GM21367 (cell line): ENCODE measurements at regions not wholly inside any gene's neighbourhood (a gene's known extent, or its start where the extent isn't known, plus 50 kb on each side); places are given as distances from the start of the nearest gene placed in this dataset.
"Not testable (repeated sequence)": the region's sequence is repeated elsewhere in the genome, so short reads cannot be mapped to it uniquely, and the experiment has no call there.

Source experiments
- ATAC-seq: cut with Tn5 transposase; IDR thresholded peaks from one replicate; pipeline ENCODE4 v1.9.1; 2021; ENCODE audit not compliant: unreplicated experiment

DNA sequence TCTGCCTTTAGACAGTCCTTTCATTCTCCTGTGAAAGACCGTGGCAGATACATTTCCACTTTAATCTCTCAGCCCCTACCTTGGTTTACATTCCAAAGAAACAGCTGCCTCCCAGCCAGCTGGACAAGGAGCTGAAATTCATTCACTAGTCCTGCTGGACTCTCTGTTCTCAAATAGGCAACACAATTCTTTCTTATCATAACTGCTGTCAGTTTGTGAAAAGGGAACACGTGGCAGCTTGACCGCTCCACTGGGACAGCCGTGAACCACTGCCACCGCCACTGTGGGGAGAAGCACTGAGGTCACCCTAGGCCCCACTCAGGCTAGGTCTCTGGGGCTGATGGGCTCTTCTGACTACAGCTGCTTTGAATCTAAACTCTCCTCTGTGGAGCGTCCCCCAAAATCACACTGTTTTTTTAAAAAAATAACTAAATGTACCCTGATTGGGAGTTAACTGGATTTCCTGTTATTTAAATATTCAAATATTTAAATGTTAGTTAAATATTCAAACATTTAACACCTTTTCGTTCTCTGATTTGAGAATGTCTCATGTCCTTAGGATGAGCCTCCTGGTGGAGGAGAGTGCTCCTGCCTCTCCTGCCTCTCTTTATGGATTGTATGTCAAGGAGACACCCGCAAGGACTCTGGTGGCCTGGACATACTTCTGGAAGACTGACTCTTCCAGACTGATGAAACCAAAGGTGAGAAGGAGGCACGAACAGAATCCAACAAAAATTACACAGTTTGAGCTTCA is 120.1 kb downstream of the BOD1 start:
- ATAC-seq, result no peak

DNA sequence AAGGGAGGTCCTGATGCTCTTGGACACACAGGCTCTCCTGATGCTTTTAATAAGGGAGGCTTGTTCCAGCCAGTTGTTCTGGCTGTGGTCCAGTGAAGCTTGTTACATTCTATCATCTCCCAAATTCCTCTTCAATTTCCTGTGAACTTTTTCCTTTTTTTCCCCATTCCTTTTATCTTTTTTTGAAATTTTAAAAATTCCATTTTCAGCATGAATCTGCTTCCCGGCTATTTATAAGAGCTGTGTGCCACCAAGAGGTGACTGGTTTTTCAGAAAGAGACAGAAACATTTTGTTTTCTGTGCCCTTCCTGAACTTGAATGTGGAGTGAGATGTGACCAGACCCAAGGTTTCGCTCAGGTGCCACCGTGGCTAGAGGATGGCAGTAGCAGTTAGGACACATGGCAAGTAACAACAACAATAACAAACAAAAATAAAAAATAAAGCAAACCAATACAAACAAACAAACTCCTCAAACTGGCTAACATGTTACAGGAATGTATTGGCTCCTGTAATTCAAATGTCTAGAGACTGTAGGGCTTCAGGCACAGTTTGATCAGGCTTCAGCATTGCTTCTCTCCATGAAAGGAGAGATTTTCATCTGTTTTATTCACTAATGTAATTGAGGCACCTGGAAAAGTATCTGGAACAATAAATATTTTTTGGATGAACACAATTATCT is 121.1 kb downstream of the BOD1 start:
- ATAC-seq, result no peak

GRCh38 chr5:173494446-173494845 is 122.0 kb downstream of the BOD1 start:
- ATAC-seq, result no peak

GRCh38 chr5:173493846-173494245 is 122.6 kb downstream of the BOD1 start:
- ATAC-seq, result no peak

GRCh38 chr5:173493040-173493439 is 123.4 kb downstream of the BOD1 start:
- ATAC-seq, result no peak

DNA sequence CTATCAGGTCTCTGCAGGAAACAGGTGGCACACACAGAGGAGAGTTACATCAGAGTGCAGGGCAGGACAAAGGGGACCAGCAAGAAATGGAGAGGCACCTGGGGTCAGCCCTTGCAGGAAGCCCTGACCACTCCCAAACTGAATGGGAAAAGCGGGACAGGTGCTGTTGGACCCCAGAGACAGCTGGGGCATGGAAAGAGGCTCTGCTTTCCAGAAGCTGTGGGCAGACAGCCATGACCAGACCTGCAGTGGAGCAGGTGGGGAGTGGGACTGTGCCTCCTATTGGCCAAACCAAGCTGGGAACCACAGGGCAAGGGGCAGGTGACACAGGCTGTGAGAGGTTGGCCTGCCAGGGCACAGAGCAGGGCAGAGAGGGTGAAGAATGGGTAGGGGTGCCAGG is 125.8 kb downstream of the BOD1 start:
- no peak for ATAC-seq

DNA sequence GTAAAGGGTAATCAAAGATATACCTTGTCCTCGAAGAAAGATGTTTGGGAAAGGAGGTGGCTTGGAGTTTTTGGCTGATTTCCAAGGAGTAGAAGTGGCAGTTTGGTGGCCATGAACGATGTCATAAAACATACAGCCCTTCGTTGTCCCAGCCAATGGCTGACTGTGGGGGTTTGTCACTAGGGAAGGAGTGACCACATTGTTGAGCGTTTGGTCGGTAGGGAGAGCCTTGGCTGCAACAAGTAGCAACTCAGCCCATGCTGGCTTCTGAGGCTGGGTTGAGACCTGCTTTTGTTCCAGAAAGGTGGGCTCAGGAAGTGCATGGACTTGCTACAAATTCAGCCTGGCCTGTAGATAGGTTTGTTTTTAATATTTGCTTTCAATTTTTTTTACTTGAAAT is 128.3 kb downstream of the BOD1 start:
- ATAC-seq, result no peak

- no peak for ATAC-seq
Observed at GRCh38 chr5:173487300-173487699, 129.2 kb downstream of the BOD1 start.

DNA sequence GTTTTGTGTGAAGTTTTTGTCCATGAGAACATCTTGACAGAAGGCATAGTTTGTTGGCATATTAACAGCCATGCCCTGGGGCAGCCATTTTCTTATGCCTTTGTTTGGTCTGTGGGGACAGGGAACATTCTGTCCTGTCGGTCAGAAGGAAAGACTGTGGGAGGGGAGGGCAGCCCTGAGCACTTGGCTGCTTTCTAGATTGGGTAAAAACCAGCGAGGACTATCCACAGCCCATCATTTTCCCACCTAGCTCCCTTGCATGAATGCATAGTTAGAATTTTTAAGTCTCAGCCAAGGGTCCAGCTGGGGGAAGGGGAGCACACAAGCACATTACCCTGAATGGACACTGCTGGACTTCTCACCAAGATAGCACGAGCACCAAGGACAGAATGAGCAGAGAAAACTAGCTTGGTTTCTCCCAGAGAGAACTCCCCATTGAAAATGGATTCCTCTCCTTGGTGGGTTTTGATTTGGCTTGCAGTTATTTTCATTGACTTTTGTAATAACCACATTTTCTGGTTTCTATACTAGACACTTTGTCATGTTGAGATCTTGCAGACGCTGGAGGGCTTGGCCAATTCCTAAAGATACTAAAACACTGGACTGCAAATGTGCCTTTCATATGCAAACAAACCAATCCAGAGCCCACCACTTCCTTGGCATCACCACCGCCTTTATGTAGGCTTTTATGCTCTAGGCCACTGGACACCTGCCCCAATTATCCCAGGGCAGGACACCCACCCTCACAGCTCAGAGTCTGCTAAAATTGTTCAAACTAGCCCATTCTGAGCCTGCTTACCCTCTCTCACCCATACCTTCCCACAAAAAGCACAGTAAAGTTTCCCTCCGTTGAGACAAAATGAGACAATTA is 129.9 kb downstream of the BOD1 start:
- ATAC-seq, result no peak

DNA sequence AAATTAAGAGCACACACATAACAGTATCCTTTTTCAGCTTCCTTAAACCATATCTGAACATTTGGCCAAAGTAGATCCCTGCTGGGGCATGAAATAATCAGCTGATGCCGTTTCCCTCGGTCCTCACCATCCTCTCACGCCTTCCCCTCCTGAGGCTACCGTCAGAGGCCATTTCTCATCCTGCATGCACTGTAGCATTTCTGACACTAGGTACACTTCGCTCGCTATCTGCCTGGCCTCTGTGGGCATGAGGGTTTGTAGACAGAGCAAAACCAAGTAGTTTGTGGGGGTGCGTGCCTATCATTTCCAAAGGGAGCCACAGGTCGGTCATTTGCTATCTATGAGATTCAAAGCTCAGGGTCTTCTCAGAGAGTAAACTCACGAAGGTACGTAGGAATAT is 131.9 kb downstream of the BOD1 start:
- no peak for ATAC-seq

GRCh38 chr5:173483599-173483998 is 132.9 kb downstream of the BOD1 start:
- ATAC-seq, result not testable (repeated sequence)

- no peak for ATAC-seq
Observed at GRCh38 chr5:173483160-173483559, 133.3 kb downstream of the BOD1 start.

GRCh38 chr5:173481821-173482220 is 134.6 kb downstream of the BOD1 start:
- no peak for ATAC-seq

DNA sequence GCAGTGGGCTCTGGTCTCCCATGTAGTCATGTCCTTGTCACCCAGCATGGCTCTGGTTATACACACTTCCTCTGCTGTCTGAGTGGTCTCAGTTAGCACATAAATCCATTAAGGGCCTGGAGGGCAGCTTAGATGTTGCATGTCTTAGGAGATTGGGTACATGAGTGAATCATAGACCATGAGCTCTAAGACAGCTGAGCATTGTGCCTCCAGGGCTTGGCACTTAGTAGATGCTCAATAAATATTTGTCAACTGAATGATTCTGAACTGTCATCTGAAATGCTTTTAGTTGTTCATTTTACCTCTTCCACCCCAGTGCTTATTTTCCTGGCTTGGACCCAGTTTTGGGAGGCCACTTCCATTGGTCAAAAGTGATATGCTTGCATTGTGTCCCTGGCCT is 135.6 kb downstream of the BOD1 start:
- no peak for ATAC-seq

GRCh38 chr5:173479711-173480110 is 136.7 kb downstream of the BOD1 start:
- ATAC-seq, result no peak

DNA sequence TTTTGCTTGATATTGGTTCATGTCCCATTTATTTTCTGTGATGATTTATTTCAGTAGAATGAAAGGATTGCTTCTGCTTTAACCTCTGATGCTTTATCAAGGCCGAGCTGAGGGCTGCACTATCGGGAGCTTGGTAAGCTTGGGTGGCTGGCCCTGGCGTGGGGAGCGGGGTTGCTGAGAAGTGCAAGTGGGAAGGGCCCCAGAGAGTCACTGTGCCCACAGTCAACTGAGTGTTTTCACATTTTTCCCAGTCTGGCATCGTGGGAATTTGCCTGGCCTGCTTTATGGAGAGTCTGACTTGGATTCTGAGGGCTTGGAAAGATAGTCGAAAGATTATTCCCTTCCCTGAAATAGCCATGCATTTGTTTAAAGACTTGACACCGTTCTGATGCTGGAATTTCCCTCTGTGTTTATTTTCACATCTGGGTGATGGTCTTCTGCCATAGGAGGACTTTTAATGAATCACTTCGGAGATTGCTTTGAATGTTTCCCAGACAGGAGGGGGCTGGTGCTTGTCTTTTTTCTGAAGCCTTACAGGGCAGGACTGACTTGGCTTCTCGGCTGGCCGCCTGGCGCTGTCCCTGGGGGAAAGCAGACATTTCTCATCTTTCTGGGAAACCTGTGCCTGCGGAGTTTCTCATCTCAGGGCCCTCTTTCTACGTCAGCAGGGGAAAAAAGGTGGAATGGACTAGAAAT is 139.0 kb downstream of the BOD1 start:
- ATAC-seq, result no peak

- no peak for ATAC-seq
Observed at GRCh38 chr5:173475780-173476179, 140.7 kb downstream of the BOD1 start.

DNA sequence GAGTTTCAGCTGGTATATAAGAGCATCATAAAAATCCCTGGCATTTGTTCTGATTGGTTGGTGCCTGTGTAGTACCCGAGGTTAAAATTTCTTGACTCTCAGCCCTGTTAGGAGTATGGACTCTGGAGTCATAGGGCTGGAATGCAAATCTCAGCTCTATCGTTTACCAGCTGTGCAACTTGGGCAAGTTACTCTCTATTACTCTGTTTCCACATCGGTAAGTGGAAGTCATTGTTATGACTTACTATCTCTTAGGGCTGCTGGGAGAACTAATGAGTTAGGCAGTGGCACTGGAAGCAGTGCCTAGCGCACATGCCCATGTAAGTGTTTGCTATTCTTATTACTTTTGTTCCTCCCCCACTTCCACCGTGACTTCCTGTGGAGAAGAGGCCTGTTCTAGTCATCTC is 141.6 kb downstream of the BOD1 start:
- no peak for ATAC-seq

DNA sequence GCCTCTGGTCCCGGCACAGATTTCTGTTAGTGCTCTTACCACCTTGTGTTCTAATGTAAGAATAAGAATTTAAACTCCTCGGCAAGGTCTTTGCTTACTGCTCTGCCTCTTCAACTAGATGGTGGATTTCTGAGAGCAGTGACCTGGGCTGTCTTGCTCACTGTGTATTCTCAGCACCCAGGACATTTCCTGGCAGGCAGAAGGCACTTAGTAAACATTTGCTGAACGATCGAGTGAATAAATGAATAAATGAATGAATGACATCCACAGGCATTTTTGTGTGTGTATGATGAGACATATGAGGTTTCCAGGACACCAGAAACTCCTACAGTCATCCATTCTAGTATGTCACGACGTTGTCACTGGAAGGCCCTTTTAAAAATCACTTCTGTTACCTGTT is 143.2 kb downstream of the BOD1 start:
- ATAC-seq, result no peak

DNA sequence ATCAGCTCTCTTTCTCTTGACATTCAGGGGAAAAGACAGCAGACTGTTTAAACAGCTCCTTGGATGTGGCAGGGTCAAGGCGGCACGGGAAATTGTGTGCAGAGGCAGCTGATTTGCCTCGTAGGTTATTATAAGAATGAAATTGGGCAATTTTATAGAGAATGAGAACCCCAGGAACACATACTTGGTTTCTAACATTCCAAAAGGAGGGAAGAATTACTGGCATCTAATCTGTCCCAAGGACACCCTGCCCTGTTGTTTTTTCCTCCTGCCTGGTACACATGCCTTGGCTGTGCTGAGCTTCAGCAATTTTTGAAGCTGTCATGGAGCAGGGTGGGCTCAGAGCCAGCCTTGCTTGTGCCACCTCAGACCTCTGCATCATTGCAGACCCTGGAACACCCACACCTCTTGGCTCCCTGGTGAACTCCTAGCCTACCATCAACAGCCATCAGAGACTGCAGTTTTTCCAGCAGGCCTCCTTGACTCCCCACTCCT is 143.6 kb downstream of the BOD1 start:
- no peak for ATAC-seq

DNA sequence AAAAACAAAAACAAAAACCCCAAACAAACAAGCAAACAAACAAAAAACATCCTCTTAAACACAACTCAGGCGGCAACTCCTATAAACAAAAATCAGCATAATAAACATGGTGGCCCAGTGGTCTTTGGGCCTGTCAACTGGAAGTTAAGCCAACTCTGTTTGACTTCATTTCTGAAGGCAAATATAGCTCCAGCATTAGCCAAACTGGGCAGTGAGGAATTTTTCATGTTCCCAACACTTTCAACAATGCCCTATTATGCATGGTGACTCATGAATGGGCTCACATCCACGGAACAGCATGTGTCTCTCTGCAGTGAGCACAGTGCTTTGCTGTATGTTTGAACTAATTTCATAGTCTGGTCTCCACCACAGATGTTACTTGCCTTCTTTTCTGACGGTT is 143.9 kb upstream of the STC2 start:
- no peak for ATAC-seq
